ENCODE measurements at regions not wholly inside any gene's neighbourhood (a gene's known extent, or its start where the extent isn't known, plus 50 kb on each side); places are given as distances from the start of the nearest gene placed in this dataset.

DNA sequence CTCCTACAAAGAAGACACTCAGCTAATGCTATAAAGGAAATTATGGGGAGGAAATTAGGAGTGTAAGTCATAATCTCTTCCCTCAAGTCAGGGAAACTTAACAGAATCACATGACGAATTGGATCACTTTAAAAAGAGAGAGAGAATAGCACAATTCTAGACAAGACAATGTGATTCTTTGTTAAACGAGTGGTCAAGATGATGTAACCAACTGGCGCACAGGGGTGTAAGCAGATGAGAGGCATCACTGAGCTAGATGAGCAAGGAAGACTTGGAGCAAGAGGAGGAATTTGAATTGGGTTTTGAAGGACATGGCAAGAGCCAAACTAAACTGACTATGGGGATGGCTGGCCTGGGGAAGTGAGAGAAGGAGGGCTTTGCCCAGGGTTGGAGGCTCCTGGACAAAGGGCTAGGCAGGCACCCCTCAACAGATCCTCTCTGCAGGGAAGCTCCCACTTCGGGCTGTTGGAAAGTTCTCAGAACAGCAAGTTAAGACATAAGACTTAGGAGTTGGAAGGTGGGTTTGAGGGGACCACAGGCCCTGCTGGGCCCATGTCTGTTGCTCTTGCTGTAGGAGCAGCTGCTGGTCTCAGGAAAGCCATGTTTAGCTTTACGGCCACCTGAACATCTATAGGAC, 123.9 kb upstream of the GRIK3 start:
- TF ChIP-seq ZNF677 (tag by site-specific recombination; IDR thresholded peaks at IDR 0.05) (no peak), ZNF404 (tag by site-specific recombination; IDR thresholded peaks at IDR 0.05) (no peak), PRDM10 (tag by site-specific recombination; IDR thresholded peaks at IDR 0.05) (no peak), ZNF248 (tag by site-specific recombination; IDR thresholded peaks at IDR 0.05) (no peak), ZNF2 (tag by site-specific recombination; IDR thresholded peaks at IDR 0.05) (no peak), CTCF (tag by site-specific recombination; IDR thresholded peaks at IDR 0.05) (no peak)

Measured in HEK293 (cell line).